ENCODE measurements at regions not wholly inside any gene's neighbourhood (a gene's known extent, or its start where the extent isn't known, plus 50 kb on each side); places are given as distances from the start of the nearest gene placed in this dataset.

DNA sequence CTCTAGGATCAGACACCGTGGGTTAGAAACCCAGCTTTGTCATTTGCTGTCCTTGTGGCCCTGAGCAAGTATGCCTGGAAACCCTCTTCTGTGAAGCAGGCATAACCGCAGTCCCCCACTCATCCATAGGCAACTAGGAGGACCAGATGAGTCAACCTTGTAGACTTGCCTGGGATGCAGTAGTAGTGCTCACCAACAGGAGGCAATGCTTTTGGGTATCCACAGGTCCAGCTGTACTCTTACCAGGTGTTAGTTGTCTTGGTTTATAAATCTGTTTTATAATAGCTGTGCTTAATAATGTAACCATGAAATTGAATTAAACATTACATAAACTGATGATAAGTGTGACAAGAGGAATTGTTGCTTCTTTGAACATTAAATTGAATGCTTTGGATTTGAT, 389.3 kb downstream of the IL20RB start:
- Histone ChIP-seq H3K27ac (ENCODE audit: insufficient read depth in 1 of 2, low read depth in 1 of 2, low read length in 2 of 2, poor library complexity in 1 of 2, severe bottlenecking in 2 of 2) (no peak overlapping the region), H3K36me3 (ENCODE audit: control insufficient read depth in 4 of 4, insufficient read depth in 4 of 4, low read length in 3 of 4) (no peaks in the 10 kb centered on the region), H3K9me3 (ENCODE audit: control extremely low read depth in 1 of 5, control insufficient read depth in 4 of 5, insufficient read depth in 2 of 5, low read depth in 1 of 5, low read length in 4 of 5) (no peaks in the 10 kb centered on the region), H3K4me1 (ENCODE audit: control extremely low read depth in 1 of 4, control insufficient read depth in 4 of 4, insufficient read depth in 4 of 4, low read length in 3 of 4) (no peaks in the 10 kb centered on the region), H3K4me3 (ENCODE audit: control insufficient read depth in 1 of 7, extremely low read depth in 1 of 7, insufficient read depth in 4 of 7, low read depth in 2 of 7, low read length in 6 of 7) (no peak overlapping the region), H3K27me3 (replicated peaks in 2 of 5; ENCODE audit: control insufficient read depth in 4 of 5, insufficient read depth in 5 of 5, low read length in 4 of 5) (no peaks in the 10 kb centered on the region)
- POLR2A ChIA-PET = no interaction called here
- CTCF ChIA-PET = no interaction called here
- no peak for DNase-seq
- 76% methylated on average over 2 of the region's 2 CpGs for WGBS (ENCODE audit: insufficient coverage)

DNA sequence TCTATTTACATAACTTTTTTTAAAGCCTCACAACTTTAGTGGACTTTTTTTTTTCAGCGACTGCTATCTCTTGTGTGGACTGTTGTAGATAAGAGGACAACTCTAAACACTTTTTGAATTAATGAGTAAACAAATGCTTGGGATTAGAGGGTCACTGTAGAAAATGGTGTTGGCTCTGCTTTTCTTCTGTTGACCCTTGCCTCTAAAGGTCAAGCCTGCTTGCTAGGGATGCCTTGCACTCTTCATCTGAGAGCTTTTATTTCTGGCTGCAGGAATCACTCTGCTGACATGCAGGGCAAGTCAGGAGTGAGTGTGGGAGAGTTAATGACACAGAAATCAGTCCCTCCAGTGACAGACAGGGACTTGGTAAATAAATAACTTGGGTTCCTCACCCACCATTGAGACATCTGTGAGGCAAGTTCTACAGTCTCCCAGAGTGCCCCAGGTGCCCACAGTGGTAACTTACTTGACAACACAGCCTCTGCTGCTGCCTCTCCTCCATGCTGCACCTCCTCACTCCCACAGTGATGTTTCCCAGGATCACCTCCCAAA, 390.1 kb downstream of the IL20RB start:
- Histone ChIP-seq H3K27me3 (replicated peaks in 2 of 5; ENCODE audit: control insufficient read depth in 4 of 5, insufficient read depth in 5 of 5, low read length in 4 of 5) (no peaks in the 10 kb centered on the region), H3K36me3 (ENCODE audit: control insufficient read depth in 4 of 4, insufficient read depth in 4 of 4, low read length in 3 of 4) (no peaks in the 10 kb centered on the region), H3K27ac (ENCODE audit: insufficient read depth in 1 of 2, low read depth in 1 of 2, low read length in 2 of 2, poor library complexity in 1 of 2, severe bottlenecking in 2 of 2) (no peak overlapping the region), H3K4me3 (ENCODE audit: control insufficient read depth in 1 of 7, extremely low read depth in 1 of 7, insufficient read depth in 4 of 7, low read depth in 2 of 7, low read length in 6 of 7) (no peak overlapping the region), H3K4me1 (ENCODE audit: control extremely low read depth in 1 of 4, control insufficient read depth in 4 of 4, insufficient read depth in 4 of 4, low read length in 3 of 4) (no peaks in the 10 kb centered on the region), H3K9me3 (ENCODE audit: control extremely low read depth in 1 of 5, control insufficient read depth in 4 of 5, insufficient read depth in 2 of 5, low read depth in 1 of 5, low read length in 4 of 5) (no peaks in the 10 kb centered on the region)
- DNase-seq = no peak
- POLR2A ChIA-PET = no interaction called here
- WGBS (ENCODE audit: insufficient coverage) = 50% methylated on average over 1 of the region's 1 CpG
- CTCF ChIA-PET = no interaction called here

DNA sequence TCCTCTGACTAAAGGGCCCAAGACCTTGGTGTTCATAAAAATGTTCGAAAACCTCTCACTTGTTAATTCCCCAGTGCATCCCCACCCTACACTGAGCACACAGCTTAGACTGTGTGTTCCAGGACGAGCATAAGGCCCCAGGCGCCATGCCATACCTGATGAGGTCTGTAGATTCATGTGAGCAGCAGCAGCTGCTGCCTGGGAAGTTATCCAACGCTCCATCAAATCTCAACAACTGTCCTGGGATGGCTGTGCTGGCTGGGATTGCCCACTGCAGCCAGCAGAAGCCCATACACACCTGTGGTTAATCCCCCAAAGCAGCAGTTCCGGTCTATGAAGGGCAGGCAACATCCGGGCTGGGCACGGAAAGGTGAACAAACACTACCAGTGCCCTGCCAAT, 391.2 kb downstream of the IL20RB start:
- WGBS (ENCODE audit: insufficient coverage) = 89% methylated on average over 7 of the region's 7 CpGs
- no peaks in the 10 kb centered on the region for H3K27me3 ChIP-seq (replicated peaks in 2 of 5; ENCODE audit: control insufficient read depth in 4 of 5, insufficient read depth in 5 of 5, low read length in 4 of 5)
- POLR2A ChIA-PET = no interaction called here

DNA sequence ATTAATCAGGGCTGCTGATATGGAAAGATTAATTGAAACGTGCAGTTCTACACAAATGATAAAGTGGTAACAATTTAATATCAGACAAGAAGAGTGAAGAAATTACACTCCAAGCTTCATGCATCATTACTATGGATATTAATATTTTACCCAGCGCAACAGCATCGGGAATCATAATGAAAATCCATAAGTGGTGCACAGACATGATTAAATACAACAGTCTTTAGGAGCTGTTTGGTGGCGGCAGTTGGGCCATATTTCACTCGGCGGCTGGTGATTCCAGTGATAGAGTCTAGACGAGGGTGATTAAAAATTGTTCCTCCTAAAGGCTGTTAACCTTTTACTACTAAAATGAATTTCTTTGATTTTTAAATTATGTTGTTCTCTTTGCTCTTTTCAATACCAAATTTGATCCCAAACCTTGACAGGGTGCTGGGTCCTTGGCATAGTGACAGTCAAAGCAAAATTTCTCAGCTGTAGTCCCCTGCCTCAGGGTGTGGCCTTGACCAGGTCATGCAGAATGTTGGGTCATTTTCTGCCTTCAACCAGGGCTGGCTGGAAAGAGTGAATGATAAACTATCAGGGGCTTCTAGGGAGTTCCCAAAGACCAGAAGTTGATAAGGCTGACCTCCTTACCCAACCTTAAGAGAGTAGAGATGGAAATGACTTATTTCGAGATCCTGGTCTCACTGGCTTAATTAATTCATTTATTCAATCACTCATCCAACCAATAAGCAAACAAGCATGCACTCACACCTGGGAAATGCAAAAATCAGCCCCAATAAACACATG, 392.0 kb downstream of the IL20RB start:
- Histone ChIP-seq H3K4me3 (ENCODE audit: control insufficient read depth in 1 of 7, extremely low read depth in 1 of 7, insufficient read depth in 4 of 7, low read depth in 2 of 7, low read length in 6 of 7) (no peak overlapping the region), H3K4me1 (ENCODE audit: control extremely low read depth in 1 of 4, control insufficient read depth in 4 of 4, insufficient read depth in 4 of 4, low read length in 3 of 4) (no peaks in the 10 kb centered on the region), H3K27me3 (replicated peaks in 2 of 5; ENCODE audit: control insufficient read depth in 4 of 5, insufficient read depth in 5 of 5, low read length in 4 of 5) (no peaks in the 10 kb centered on the region), H3K27ac (ENCODE audit: insufficient read depth in 1 of 2, low read depth in 1 of 2, low read length in 2 of 2, poor library complexity in 1 of 2, severe bottlenecking in 2 of 2) (no peak overlapping the region), H3K9me3 (ENCODE audit: control extremely low read depth in 1 of 5, control insufficient read depth in 4 of 5, insufficient read depth in 2 of 5, low read depth in 1 of 5, low read length in 4 of 5) (no peaks in the 10 kb centered on the region), H3K36me3 (ENCODE audit: control insufficient read depth in 4 of 4, insufficient read depth in 4 of 4, low read length in 3 of 4) (no peaks in the 10 kb centered on the region)
- DNase-seq = no peak
- POLR2A ChIA-PET = no interaction called here
- WGBS (ENCODE audit: insufficient coverage) = 82% methylated on average over 7 of the region's 8 CpGs
- CTCF ChIA-PET = no interaction called here

More for the DNA sequence above, 391.2 kb downstream of the IL20RB start:
- H3K36me3 ChIP-seq (ENCODE audit: control insufficient read depth in 4 of 4, insufficient read depth in 4 of 4, low read length in 3 of 4) = no peaks in the 10 kb centered on the region
- no peak for DNase-seq
- H3K4me3 ChIP-seq (ENCODE audit: control insufficient read depth in 1 of 7, extremely low read depth in 1 of 7, insufficient read depth in 4 of 7, low read depth in 2 of 7, low read length in 6 of 7) = no peak overlapping the region
- H3K9me3 ChIP-seq (ENCODE audit: control extremely low read depth in 1 of 5, control insufficient read depth in 4 of 5, insufficient read depth in 2 of 5, low read depth in 1 of 5, low read length in 4 of 5) = no peaks in the 10 kb centered on the region
- CTCF ChIA-PET = no interaction called here
- H3K4me1 ChIP-seq (ENCODE audit: control extremely low read depth in 1 of 4, control insufficient read depth in 4 of 4, insufficient read depth in 4 of 4, low read length in 3 of 4) = no peaks in the 10 kb centered on the region
- H3K27ac ChIP-seq (ENCODE audit: insufficient read depth in 1 of 2, low read depth in 1 of 2, low read length in 2 of 2, poor library complexity in 1 of 2, severe bottlenecking in 2 of 2) = no peak overlapping the region

DNA sequence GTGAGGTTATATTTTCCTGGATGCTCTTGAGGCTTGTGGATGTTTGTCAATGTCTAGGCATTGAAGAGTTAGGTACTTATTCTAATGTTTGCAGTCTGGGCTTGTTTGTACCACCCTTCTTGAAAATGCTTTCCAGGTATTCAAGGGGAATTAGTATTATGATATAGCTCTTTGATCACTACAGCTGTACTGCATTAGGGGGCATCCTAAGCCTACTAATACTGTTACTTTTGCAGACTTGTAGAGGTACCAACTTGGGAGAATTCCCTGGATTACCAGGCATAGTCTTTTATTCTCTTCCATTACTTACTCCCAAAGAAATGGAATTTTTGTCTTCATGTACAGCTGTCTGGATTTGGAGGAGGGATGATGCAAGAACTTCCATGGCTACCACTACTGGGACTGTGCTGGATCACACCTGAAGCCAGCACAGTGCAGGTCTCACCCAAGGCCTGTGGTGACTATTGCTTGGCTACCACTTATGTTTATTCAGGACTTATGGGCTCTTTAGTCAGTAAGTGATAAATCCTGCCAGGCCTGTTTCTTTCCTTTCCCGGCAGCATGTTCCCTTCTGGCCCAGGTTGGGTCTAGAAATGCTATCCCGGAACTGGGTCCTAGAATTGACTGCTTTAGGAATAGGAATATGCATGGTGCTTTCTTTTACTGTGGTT, 402.9 kb downstream of the IL20RB start:
- DNase-seq = no peak
- CTCF ChIA-PET = no interaction called here
- no CpG with 5 or more reads among the region's 2 CpGs for whole genome bisulfite sequencing (ENCODE audit: insufficient coverage)

DNA sequence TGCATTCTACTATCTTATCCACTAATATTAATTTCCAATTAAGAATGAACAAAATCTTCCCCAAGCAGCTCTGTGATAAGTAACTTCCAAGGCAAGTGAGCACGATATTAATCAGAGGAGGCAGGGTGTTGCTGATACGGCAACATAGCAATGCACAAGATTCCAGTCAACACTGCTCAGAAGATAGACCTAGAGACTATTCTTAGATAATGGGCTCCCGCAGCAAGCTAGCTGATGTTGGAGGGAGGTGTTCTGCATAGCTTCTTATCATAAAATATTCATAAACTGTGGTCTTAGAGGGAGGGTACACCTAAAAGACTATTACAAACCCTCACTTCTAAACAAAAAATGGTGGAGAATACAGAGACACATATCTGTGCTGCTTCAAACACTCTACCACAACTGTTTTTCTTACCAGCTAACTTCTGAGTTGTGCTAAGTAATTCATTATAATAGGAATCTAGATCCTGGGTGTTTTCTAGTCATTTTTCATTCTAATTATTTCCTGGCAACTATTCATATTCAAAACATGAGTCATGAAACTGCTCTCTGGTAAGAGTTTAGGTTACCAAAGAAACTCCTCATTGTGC, 382.0 kb upstream of the SOX14 start:
- no peak overlapping the region for H3K4me3 ChIP-seq (ENCODE audit: control insufficient read depth in 1 of 7, extremely low read depth in 1 of 7, insufficient read depth in 4 of 7, low read depth in 2 of 7, low read length in 6 of 7)
- no peaks in the 10 kb centered on the region for H3K4me1 ChIP-seq (ENCODE audit: control extremely low read depth in 1 of 4, control insufficient read depth in 4 of 4, insufficient read depth in 4 of 4, low read length in 3 of 4)
- CTCF ChIA-PET = no interaction called here
- peaks cover 0 to 4% (median 0%) of the 10 kb centered on the region in 5 experiments for H3K9me3 ChIP-seq (ENCODE audit: control extremely low read depth in 1 of 5, control insufficient read depth in 4 of 5, insufficient read depth in 2 of 5, low read depth in 1 of 5, low read length in 4 of 5)
- no peaks in the 10 kb centered on the region for H3K27me3 ChIP-seq (replicated peaks in 2 of 5; ENCODE audit: control insufficient read depth in 4 of 5, insufficient read depth in 5 of 5, low read length in 4 of 5)
- 100% methylated on average over 1 of the region's 3 CpGs for WGBS (ENCODE audit: insufficient coverage)
- no peaks in the 10 kb centered on the region for H3K36me3 ChIP-seq (ENCODE audit: control insufficient read depth in 4 of 4, insufficient read depth in 4 of 4, low read length in 3 of 4)
- H3K27ac ChIP-seq (ENCODE audit: insufficient read depth in 1 of 2, low read depth in 1 of 2, low read length in 2 of 2, poor library complexity in 1 of 2, severe bottlenecking in 2 of 2) = no peak overlapping the region
- DNase-seq = no peak
- POLR2A ChIA-PET = no interaction called here

More for the DNA sequence above, 402.9 kb downstream of the IL20RB start:
- POLR2A ChIA-PET = no interaction called here
- peaks cover 0 to 12% (median 3%) of the 10 kb centered on the region in 5 experiments for H3K9me3 ChIP-seq (ENCODE audit: control extremely low read depth in 1 of 5, control insufficient read depth in 4 of 5, insufficient read depth in 2 of 5, low read depth in 1 of 5, low read length in 4 of 5)
- no peaks in the 10 kb centered on the region for H3K36me3 ChIP-seq (ENCODE audit: control insufficient read depth in 4 of 4, insufficient read depth in 4 of 4, low read length in 3 of 4)
- H3K27ac ChIP-seq (ENCODE audit: insufficient read depth in 1 of 2, low read depth in 1 of 2, low read length in 2 of 2, poor library complexity in 1 of 2, severe bottlenecking in 2 of 2) = no peak overlapping the region
- no peak overlapping the region for H3K4me3 ChIP-seq (ENCODE audit: control insufficient read depth in 1 of 7, extremely low read depth in 1 of 7, insufficient read depth in 4 of 7, low read depth in 2 of 7, low read length in 6 of 7)
- no peaks in the 10 kb centered on the region for H3K27me3 ChIP-seq (replicated peaks in 2 of 5; ENCODE audit: control insufficient read depth in 4 of 5, insufficient read depth in 5 of 5, low read length in 4 of 5)
- H3K4me1 ChIP-seq (ENCODE audit: control extremely low read depth in 1 of 4, control insufficient read depth in 4 of 4, insufficient read depth in 4 of 4, low read length in 3 of 4) = no peaks in the 10 kb centered on the region

DNA sequence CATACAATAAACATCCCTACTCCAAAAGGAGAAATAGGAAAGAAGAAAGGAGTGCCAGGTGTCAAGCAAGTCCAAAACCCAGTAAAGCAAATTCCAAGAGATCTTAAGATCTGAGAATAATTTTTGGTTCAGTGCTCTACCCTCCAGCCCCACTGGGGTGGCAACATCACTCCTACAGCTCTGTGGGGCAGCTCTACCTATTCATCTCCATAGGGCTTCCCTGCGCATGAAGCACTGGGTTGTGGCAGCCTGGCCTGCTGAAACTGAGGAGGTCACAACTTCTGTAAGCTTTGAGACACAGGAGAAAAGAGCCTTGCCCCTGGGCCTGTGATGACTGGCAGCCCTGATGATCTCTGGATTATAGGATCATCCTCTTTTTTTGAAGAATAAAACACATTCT, 378.2 kb upstream of the SOX14 start:
- no peak for DNase-seq
- ChIA-PET POLR2A (interaction anchor here (0.6 kb wide), 1 partner anchor 380 kb away, joined by 3 read pairs; no protein-coding TSS in a partner anchor), CTCF (no interaction called here)
- Histone ChIP-seq H3K4me1 (ENCODE audit: control extremely low read depth in 1 of 4, control insufficient read depth in 4 of 4, insufficient read depth in 4 of 4, low read length in 3 of 4) (no peaks in the 10 kb centered on the region), H3K27me3 (replicated peaks in 2 of 5; ENCODE audit: control insufficient read depth in 4 of 5, insufficient read depth in 5 of 5, low read length in 4 of 5) (no peaks in the 10 kb centered on the region), H3K36me3 (ENCODE audit: control insufficient read depth in 4 of 4, insufficient read depth in 4 of 4, low read length in 3 of 4) (no peaks in the 10 kb centered on the region), H3K9me3 (ENCODE audit: control extremely low read depth in 1 of 5, control insufficient read depth in 4 of 5, insufficient read depth in 2 of 5, low read depth in 1 of 5, low read length in 4 of 5) (no peaks in the 10 kb centered on the region), H3K27ac (ENCODE audit: insufficient read depth in 1 of 2, low read depth in 1 of 2, low read length in 2 of 2, poor library complexity in 1 of 2, severe bottlenecking in 2 of 2) (no peak overlapping the region), H3K4me3 (ENCODE audit: control insufficient read depth in 1 of 7, extremely low read depth in 1 of 7, insufficient read depth in 4 of 7, low read depth in 2 of 7, low read length in 6 of 7) (no peak overlapping the region)
- no CpG with 5 or more reads among the region's 1 CpG for WGBS (ENCODE audit: insufficient coverage)
